OCI-LY7 (cell line): ENCODE measurements at regions not wholly inside any gene's neighbourhood (a gene's known extent, or its start where the extent isn't known, plus 50 kb on each side); places are given as distances from the start of the nearest gene placed in this dataset.

ENCODE experiments used
- CTCF ChIP-seq: fragments of 200-600 bp; sonication (generic); conservative IDR thresholded peaks from 2 replicates; pipeline ENCODE4 v1.5.1; 2014; ENCODE audit warnings: mild to moderate bottlenecking, antibody characterized with exemption, low read length, moderate library complexity, mixed read lengths
- EZH2phosphoT487 ChIP-seq: fragments of 200-600 bp; sonication (generic); IDR thresholded peaks from 2 replicates; pipeline ENCODE4 v1.6.1; 2018; ENCODE audit warnings: low read depth, borderline replicate concordance, mild to moderate bottlenecking, mixed run types, antibody characterized with exemption, low read length, moderate library complexity, mixed read lengths

GRCh38 chr1:173287785-173288184, 80.7 kb upstream of the TNFSF4 start:
- no peak for TF ChIP-seq CTCF
- TF ChIP-seq EZH2phosphoT487 = no peak
